GM19238 (cell line): ENCODE measurements at regions not wholly inside any gene's neighbourhood (a gene's known extent, or its start where the extent isn't known, plus 50 kb on each side); places are given as distances from the start of the nearest gene placed in this dataset.
"Not testable (repeated sequence)": the region's sequence is repeated elsewhere in the genome, so short reads cannot be mapped to it uniquely, and the experiment has no call there.

ENCODE experiments used
- DNase-seq: peaks from one replicate; pipeline ENCODE4 v3.0.0; 2011; ENCODE audit warnings: low spot score; ENCODE audit not compliant: insufficient read length

GRCh38 chr21:6556516-6556915, 3964.9 kb upstream of the TPTE start:
- not testable (repeated sequence) for DNase-seq

GRCh38 chr21:6557415-6557814, 3964.0 kb upstream of the TPTE start:
- DNase-seq = not testable (repeated sequence)

- DNase-seq = not testable (repeated sequence)
Observed at GRCh38 chr21:6561168-6561567, 3960.2 kb upstream of the TPTE start.

GRCh38 chr21:6561578-6561977, 3959.8 kb upstream of the TPTE start:
- DNase-seq = not testable (repeated sequence)

- DNase-seq = not testable (repeated sequence)
Observed at GRCh38 chr21:6564543-6565166, 3956.7 kb upstream of the TPTE start.

GRCh38 chr21:6565190-6566094, 3955.9 kb upstream of the TPTE start:
- DNase-seq = not testable (repeated sequence)

GRCh38 chr21:6567542-6567941, 3953.8 kb upstream of the TPTE start:
- not testable (repeated sequence) for DNase-seq

GRCh38 chr21:6569152-6569551, 3952.2 kb upstream of the TPTE start:
- DNase-seq = not testable (repeated sequence)

GRCh38 chr21:6569587-6570392, 3951.6 kb upstream of the TPTE start:
- not testable (repeated sequence) for DNase-seq

- not testable (repeated sequence) for DNase-seq
Observed at GRCh38 chr21:6570700-6571368, 3950.5 kb upstream of the TPTE start.

GRCh38 chr21:6573576-6573975, 3947.8 kb upstream of the TPTE start:
- DNase-seq = not testable (repeated sequence)

GRCh38 chr21:6579801-6580200, 3941.6 kb upstream of the TPTE start:
- DNase-seq = not testable (repeated sequence)
